A549 (cell line): ENCODE measurements at regions not wholly inside any gene's neighbourhood (a gene's known extent, or its start where the extent isn't known, plus 50 kb on each side); places are given as distances from the start of the nearest gene placed in this dataset.

Experiments
- ATAC-seq, 2 experiments: fragments of 200-7000 bp in 1 of 2; fragments of >200 bp in 1 of 2; cut with Nextera tagmentation in 1 of 2; cut with Tn5 transposase in 1 of 2; 3 replicates each; pipeline versions ENCODE4 v1.8.0 to v1.9.1; 2018 to 2020; ENCODE audit warnings: mild to moderate bottlenecking in 1 of 2, moderate library complexity in 1 of 2
- CTCF ChIA-PET: fragments of 300-600 bp; sonication (Branson Sonifier 250); formaldehyde crosslinking; extraction: SDS; loops from one replicate; lab custom pipeline; 2021; ENCODE audit warnings: antibody characterized with exemption, inconsistent platforms; lab: Yijun Ruan, JAX
- POLR2A ChIA-PET: fragments of 350-600 bp; formaldehyde crosslinking; extraction: SDS; loops from one replicate; lab custom pipeline; 2021; ENCODE audit warnings: antibody characterized with exemption, inconsistent platforms; lab: Yijun Ruan, JAX
- DNase-seq, 2 experiments: peaks; one replicate each; pipeline versions ENCODE4 v3.0.0 to v3.0.0-alpha.2; 2011 to 2016; ENCODE audit warnings: low read depth in 1 of 2, low spot score in 1 of 2
- FAIRE-seq: peaks from 2 replicates; lab custom pipeline; 2011; peaks lifted over from hg19 to GRCh38; lab: Jason Lieb, UNC
- H3K27ac ChIP-seq, 2 experiments: fragments of >200 bp; sonication (Bioruptor Twin); formaldehyde crosslinking; 3 replicates each; pipeline ENCODE4 v1.5.1; 2016 to 2017
- H3K4me1 ChIP-seq: fragments of >200 bp; sonication (Bioruptor Twin); formaldehyde crosslinking; 3 replicates; pipeline ENCODE4 v1.6.1; 2016
- H3K4me2 ChIP-seq: fragments of >200 bp; sonication (Bioruptor Twin); formaldehyde crosslinking; 3 replicates; pipeline ENCODE4 v1.6.1; 2016
- H3K4me3 ChIP-seq: fragments of >200 bp; sonication (Bioruptor Twin); formaldehyde crosslinking; 3 replicates; pipeline ENCODE4 v1.5.1; 2016
- H3K9me3 ChIP-seq: fragments of >200 bp; sonication (Bioruptor Twin); formaldehyde crosslinking; 3 replicates; pipeline ENCODE4 v1.6.1; 2016
- ATOH8 ChIP-seq: fragments of 250-450 bp; sonication (Bioruptor Pico); IDR thresholded peaks from 2 replicates; pipeline ENCODE4 v1.5.0; 2020; ENCODE audit warnings: low read depth, mild to moderate bottlenecking, moderate library complexity
- BCL3 ChIP-seq: fragments of >200 bp; sonication (Bioruptor Twin); formaldehyde crosslinking; IDR thresholded peaks from 3 replicates; pipeline ENCODE4 v1.6.1; 2016
- CBX2 ChIP-seq: fragments of 200-600 bp; sonication (generic); IDR thresholded peaks from 2 replicates; pipeline ENCODE4 v1.6.1; 2016; ENCODE audit warnings: low read depth, mild to moderate bottlenecking, borderline replicate concordance
- CTCF ChIP-seq: fragments of >200 bp; sonication (Bioruptor Twin); formaldehyde crosslinking; IDR thresholded peaks from 3 replicates; pipeline ENCODE4 v1.5.1; 2016
- E2F6 ChIP-seq: IDR thresholded peaks from 2 replicates; pipeline ENCODE4 v1.6.1; 2012; ENCODE audit warnings: low read depth, borderline replicate concordance
- EP300 ChIP-seq, 2 experiments: fragments of >200 bp; sonication (Bioruptor Twin); formaldehyde crosslinking; IDR thresholded peaks; 2 replicates in 1 of 2; 3 replicates in 1 of 2; pipeline ENCODE4 v1.6.1; 2016 to 2017
- HDAC2 ChIP-seq: fragments of 200-600 bp; sonication (generic); IDR thresholded peaks from 2 replicates; pipeline ENCODE4 v1.6.1; 2016
- HES2 ChIP-seq: fragments of >200 bp; sonication (Bioruptor Twin); formaldehyde crosslinking; IDR thresholded peaks from 2 replicates; pipeline ENCODE4 v1.6.1; 2016
- HMGXB4 ChIP-seq: fragments of 250-450 bp; sonication (Bioruptor Pico); IDR thresholded peaks from 2 replicates; pipeline ENCODE4 v1.5.0; 2021; ENCODE audit warnings: mild to moderate bottlenecking, moderate library complexity, borderline replicate concordance
- HOXB5 ChIP-seq: fragments of 250-450 bp; sonication (Bioruptor Pico); IDR thresholded peaks from 2 replicates; pipeline ENCODE4 v1.5.0; 2020; ENCODE audit warnings: mild to moderate bottlenecking, moderate library complexity
- JUN ChIP-seq, 2 experiments: fragments of >200 bp; sonication (Bioruptor Twin); formaldehyde crosslinking; IDR thresholded peaks; 2 replicates in 1 of 2; 3 replicates in 1 of 2; pipeline ENCODE4 v1.6.1; 2016 to 2017
- JUNB ChIP-seq: fragments of >200 bp; sonication (Bioruptor Twin); formaldehyde crosslinking; IDR thresholded peaks from 2 replicates; pipeline ENCODE4 v1.6.1; 2016
- NR3C1 ChIP-seq: fragments of >200 bp; sonication (Bioruptor Twin); formaldehyde crosslinking; IDR thresholded peaks from 3 replicates; pipeline ENCODE4 v1.6.1; 2017
- POLR2A ChIP-seq: IDR thresholded peaks from 2 replicates; pipeline ENCODE4 v1.6.1; 2012; ENCODE audit warnings: mild to moderate bottlenecking, low read length
- POLR2AphosphoS2 ChIP-seq: conservative IDR thresholded peaks from 2 replicates; pipeline ENCODE4 v1.6.1; 2012; ENCODE audit warnings: low read length, improper control_type of control experiment, inconsistent platforms
- REST ChIP-seq: fragments of 200-600 bp; sonication (generic); IDR thresholded peaks from 2 replicates; pipeline ENCODE4 v1.6.1; 2016; ENCODE audit warnings: antibody characterized with exemption, mild to moderate bottlenecking, moderate library complexity
- RFX5 ChIP-seq: fragments of 450-650 bp; IDR thresholded peaks from 2 replicates; pipeline ENCODE4 v1.7.1; 2014; ENCODE audit warnings: antibody characterized with exemption, mild to moderate bottlenecking, moderate library complexity
- TFCP2L1 ChIP-seq: fragments of 250-450 bp; sonication (Bioruptor Pico); IDR thresholded peaks from 2 replicates; pipeline ENCODE4 v1.5.0; 2021; ENCODE audit warnings: mild to moderate bottlenecking
- ZC3H11A ChIP-seq: fragments of 450-650 bp; IDR thresholded peaks from 2 replicates; pipeline ENCODE4 v1.6.1; 2014; ENCODE audit warnings: antibody characterized with exemption, mild to moderate bottlenecking
- ZFP36 ChIP-seq: fragments of 450-650 bp; IDR thresholded peaks from 2 replicates; pipeline ENCODE4 v1.6.1; 2014; ENCODE audit warnings: borderline replicate concordance; ENCODE audit not compliant: partially characterized antibody
- WGBS: methylation state at CpG from one replicate; pipeline ENCODE4 v1.1.6; 2017; ENCODE audit errors: missing lambda C conversion rate; 5-methylcytosine and 5-hydroxymethylcytosine counted together

GRCh38 chr16:6146356-6146755 lies 1048.8 kb upstream of the EEF2KMT start:
- TF ChIP-seq EP300 (IDR thresholded peaks at IDR 0.05) (no peak), POLR2AphosphoS2 (no peak), NR3C1 (no peak), HES2 (no peak), ATOH8 (CRISPR knock-in tag) (no peak), BCL3 (no peak), HOXB5 (no peak), HDAC2 (no peak), ZC3H11A (no peak), JUNB (no peak), CBX2 (no peak), JUN (IDR thresholded peaks at IDR 0.05) (no peak), POLR2A (no peak), HMGXB4 (CRISPR knock-in tag) (no peak), CTCF (no peak)
- TF ChIP-seq, all 56 proteins: peak for 0
- POLR2A ChIA-PET = no interaction called here
- Histone ChIP-seq H3K4me2 (no peak overlapping the region), H3K4me1 (no peaks in the 10 kb centered on the region), H3K9me3 (no peaks in the 10 kb centered on the region), H3K4me3 (no peak overlapping the region), H3K27ac (no peak overlapping the region)
- CTCF ChIA-PET = interaction anchor here (0.5 to 1.3 kb wide), 2 partner anchors 18 to 986 kb away, joined by 4 read pairs; no protein-coding TSS in a partner anchor
- FAIRE-seq (no peak), ATAC-seq (no peak), DNase-seq (no peak)
- WGBS = 0% methylated on average over 2 of the region's 2 CpGs

GRCh38 chr16:6144463-6144862 lies 1046.9 kb upstream of the EEF2KMT start:
- FAIRE-seq (no peak), DNase-seq (no peak), ATAC-seq (no peak)
- H3K4me3 ChIP-seq = no peak overlapping the region
- no peaks in the 10 kb centered on the region for H3K9me3 ChIP-seq
- WGBS = under 1% methylated on average over 4 of the region's 4 CpGs
- H3K27ac ChIP-seq = no peak overlapping the region
- TF ChIP-seq E2F6 (no peak), REST (no peak), ZFP36 (no peak), TFCP2L1 (no peak), RFX5 (no peak), HOXB5 (no peak), JUN (IDR thresholded peaks at IDR 0.05) (no peak)
- POLR2A ChIA-PET = no interaction called here
- no peak overlapping the region for H3K4me2 ChIP-seq
- CTCF ChIA-PET = no interaction called here
- H3K4me1 ChIP-seq = no peaks in the 10 kb centered on the region
